SU-DHL-6 (cell line): ENCODE measurements at regions not wholly inside any gene's neighbourhood (a gene's known extent, or its start where the extent isn't known, plus 50 kb on each side); places are given as distances from the start of the nearest gene placed in this dataset.

Experiments
- H2AFZ ChIP-seq: fragments of 200-600 bp; sonication (generic); 2 replicates; pipeline ENCODE4 v1.6.1; 2014; ENCODE audit warnings: low read depth, mild to moderate bottlenecking, moderate library complexity, mixed read lengths, antibody characterized with exemption, low read length; ENCODE audit not compliant: severe bottlenecking
- H3F3A ChIP-seq: fragments of 200-600 bp; shearing (Covaris generic); 2 replicates; pipeline ENCODE4 v1.6.0; 2016; ENCODE audit warnings: antibody characterized with exemption, mild to moderate bottlenecking; ENCODE audit not compliant: insufficient read depth
- H3K27ac ChIP-seq: fragments of 200-600 bp; sonication (generic); 2 replicates; pipeline ENCODE4 v1.5.1; 2016; ENCODE audit warnings: low read depth, mild to moderate bottlenecking, low read length, moderate library complexity, mixed read lengths
- H3K27me3 ChIP-seq: fragments of 200-600 bp; sonication (generic), shearing (Covaris generic); 2 replicates; pipeline ENCODE4 v1.6.0; 2014; ENCODE audit warnings: mild to moderate bottlenecking, low read length
- H3K36me3 ChIP-seq: fragments of 200-600 bp; sonication (generic); 2 replicates; pipeline ENCODE4 v1.6.1; 2014; ENCODE audit warnings: mild to moderate bottlenecking, low read length, mixed read lengths
- H3K4me2 ChIP-seq: fragments of 300-600, 200-600 bp; shearing (Covaris generic), sonication (generic); 2 replicates; pipeline ENCODE4 v1.6.0; 2014; ENCODE audit warnings: low read length, low read depth, mild to moderate bottlenecking; ENCODE audit not compliant: poor library complexity, severe bottlenecking
- H3K4me3 ChIP-seq: fragments of 200-600 bp; sonication (generic); 2 replicates; pipeline ENCODE4 v1.5.1; 2014; ENCODE audit warnings: antibody characterized with exemption, low read length, mild to moderate bottlenecking, mixed read lengths; ENCODE audit not compliant: insufficient read depth, poor library complexity, severe bottlenecking
- H3K79me2 ChIP-seq: fragments of 200-600 bp; sonication (generic); 2 replicates; pipeline ENCODE4 v1.6.1; 2014; ENCODE audit warnings: mild to moderate bottlenecking, low read length, moderate library complexity; ENCODE audit not compliant: insufficient read depth
- H3K9ac ChIP-seq: fragments of 200-600 bp; sonication (generic); 2 replicates; pipeline ENCODE4 v1.7.0; 2014; ENCODE audit warnings: mild to moderate bottlenecking, low read length
- H3K9me2 ChIP-seq: fragments of 200-600 bp; sonication (generic); replicated peaks from 2 replicates; pipeline ENCODE4 v1.6.1; 2014; ENCODE audit warnings: low read length; ENCODE audit not compliant: insufficient read depth
- H3K9me3 ChIP-seq: fragments of 200-600 bp; sonication (generic); 2 replicates; pipeline ENCODE4 v1.6.1; 2014; ENCODE audit warnings: low read length, mixed read lengths; ENCODE audit not compliant: insufficient read depth
- H4K20me1 ChIP-seq: fragments of 200-600 bp; sonication (generic); 2 replicates; pipeline ENCODE4 v1.6.1; 2014; ENCODE audit warnings: low read depth, mild to moderate bottlenecking, antibody characterized with exemption, low read length, moderate library complexity, mixed read lengths
- CTCF ChIP-seq: fragments of 200-600 bp; sonication (generic); IDR thresholded peaks from one replicate; pipeline ENCODE4 v1.5.1; 2017; ENCODE audit warnings: antibody characterized with exemption, mild to moderate bottlenecking, low read length, moderate library complexity; ENCODE audit not compliant: insufficient read depth, poor library complexity, severe bottlenecking
- EZH2phosphoT487 ChIP-seq: fragments of 200-600 bp; sonication (generic), shearing (Covaris generic); conservative IDR thresholded peaks from 2 replicates; pipeline ENCODE4 v1.6.1; 2018; ENCODE audit warnings: mild to moderate bottlenecking, antibody characterized with exemption, low read length, moderate library complexity, mixed read lengths

DNA sequence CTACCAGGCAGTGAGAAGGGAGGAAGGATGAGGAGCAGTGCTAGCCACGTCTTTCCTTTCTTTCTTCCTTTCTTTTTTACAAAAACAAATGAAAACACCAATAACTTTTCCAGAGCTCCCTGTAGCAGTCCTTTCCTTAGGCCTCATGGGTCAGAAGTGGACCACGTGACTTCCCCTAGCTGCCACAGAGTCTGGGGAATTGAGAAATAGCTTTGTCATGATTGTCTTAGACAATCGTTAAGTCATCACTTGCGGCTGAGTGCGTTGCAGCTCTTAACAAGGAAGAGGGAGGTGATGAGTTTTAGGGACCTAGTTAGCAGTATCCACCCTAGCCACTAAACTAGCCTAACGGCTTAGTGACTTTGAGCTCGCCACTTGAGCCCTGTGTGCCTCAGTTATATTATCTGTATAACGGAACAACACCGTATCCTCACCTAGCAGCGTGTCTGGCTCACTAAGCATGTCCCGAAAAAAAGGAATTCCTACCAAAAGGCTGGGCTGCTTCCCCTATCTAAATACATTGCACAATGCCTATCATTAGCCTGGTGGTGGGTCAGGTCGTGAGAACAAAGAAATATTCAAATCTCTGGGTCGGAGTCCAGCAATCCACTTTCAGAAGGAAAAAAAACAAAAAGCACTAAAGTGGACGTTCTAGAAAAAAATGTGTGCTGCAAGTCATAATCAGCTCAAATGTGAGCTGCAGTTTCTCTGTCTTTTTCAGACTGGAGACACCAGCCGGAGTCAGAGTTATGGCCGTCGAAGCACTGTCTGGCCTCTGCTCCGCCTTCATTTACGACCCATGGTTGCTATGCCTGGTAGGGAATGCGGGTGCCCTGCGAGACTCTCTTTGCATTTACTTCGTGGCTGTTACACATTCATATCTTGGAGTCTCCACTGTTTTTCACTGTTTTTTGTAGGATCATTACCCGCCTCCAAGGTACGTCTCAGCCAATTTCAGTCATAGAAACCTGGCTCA, 338.5 kb upstream of the FOXK1 start:
- Histone ChIP-seq H3K36me3 (no peaks in the 10 kb centered on the region), H3K9ac (no peak overlapping the region), H4K20me1 (no peaks in the 10 kb centered on the region), H3K9me3 (0 out of 2 replicates have a peak, but pooled peaks cover 5% of the 10 kb centered on the region), H3K27me3 (no peaks in the 10 kb centered on the region), H3F3A (no peaks in the 10 kb centered on the region), H3K9me2 (no peaks in the 10 kb centered on the region), H3K4me3 (no peak overlapping the region), H3K27ac (no peak overlapping the region), H3K4me2 (no peak overlapping the region), H2AFZ (no peak overlapping the region), H3K79me2 (no peaks in the 10 kb centered on the region)
- TF ChIP-seq CTCF (no peak), EZH2phosphoT487 (no peak)

DNA sequence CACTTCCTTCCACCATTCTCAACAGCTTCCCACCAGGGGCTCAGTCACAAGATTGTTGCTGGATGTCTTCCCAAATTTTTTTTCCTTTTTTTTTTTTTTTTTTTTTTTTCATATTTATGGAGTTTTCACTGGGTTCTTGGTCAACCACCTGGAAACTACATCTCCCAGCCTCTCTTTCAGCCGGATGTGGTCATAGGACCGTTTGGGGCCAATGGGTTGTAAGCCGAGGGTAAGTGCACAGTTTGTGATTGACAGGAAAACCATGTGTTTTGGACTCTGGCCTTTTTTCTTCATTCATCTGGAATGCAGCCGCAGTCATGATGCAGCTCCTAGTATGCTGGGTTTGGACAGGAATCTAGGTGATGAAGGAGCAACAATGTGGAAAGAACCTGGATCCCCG, 337.1 kb upstream of the FOXK1 start:
- Histone ChIP-seq H3K4me3 (no peak overlapping the region), H3K27ac (no peak overlapping the region), H3K9ac (no peak overlapping the region), H4K20me1 (no peaks in the 10 kb centered on the region), H3K9me2 (no peaks in the 10 kb centered on the region), H3K36me3 (no peaks in the 10 kb centered on the region), H3K4me2 (no peak overlapping the region), H2AFZ (no peak overlapping the region), H3K79me2 (no peaks in the 10 kb centered on the region), H3K9me3 (0 out of 2 replicates have a peak, but pooled peaks cover 5% of the 10 kb centered on the region), H3F3A (no peaks in the 10 kb centered on the region), H3K27me3 (no peaks in the 10 kb centered on the region)
- TF ChIP-seq CTCF (no peak), EZH2phosphoT487 (no peak)

GRCh38 chr7:4352069-4352468, 330.0 kb upstream of the FOXK1 start:
- Histone ChIP-seq H2AFZ (no peak overlapping the region), H3K36me3 (no peaks in the 10 kb centered on the region), H3K27me3 (0 out of 2 replicates have a peak, but pooled peaks cover 5% of the 10 kb centered on the region), H3F3A (no peaks in the 10 kb centered on the region), H4K20me1 (no peaks in the 10 kb centered on the region), H3K27ac (no peak overlapping the region), H3K9me3 (peaks cover 9% of the 10 kb centered on the region; the same call in 1 of the 2 replicates), H3K79me2 (no peaks in the 10 kb centered on the region), H3K9ac (no peak overlapping the region), H3K9me2 (no peaks in the 10 kb centered on the region), H3K4me3 (no peak overlapping the region), H3K4me2 (no peak overlapping the region)
- TF ChIP-seq EZH2phosphoT487 (no peak), CTCF (no peak)
